ENCODE measurements at regions not wholly inside any gene's neighbourhood (a gene's known extent, or its start where the extent isn't known, plus 50 kb on each side); places are given as distances from the start of the nearest gene placed in this dataset.

DNA sequence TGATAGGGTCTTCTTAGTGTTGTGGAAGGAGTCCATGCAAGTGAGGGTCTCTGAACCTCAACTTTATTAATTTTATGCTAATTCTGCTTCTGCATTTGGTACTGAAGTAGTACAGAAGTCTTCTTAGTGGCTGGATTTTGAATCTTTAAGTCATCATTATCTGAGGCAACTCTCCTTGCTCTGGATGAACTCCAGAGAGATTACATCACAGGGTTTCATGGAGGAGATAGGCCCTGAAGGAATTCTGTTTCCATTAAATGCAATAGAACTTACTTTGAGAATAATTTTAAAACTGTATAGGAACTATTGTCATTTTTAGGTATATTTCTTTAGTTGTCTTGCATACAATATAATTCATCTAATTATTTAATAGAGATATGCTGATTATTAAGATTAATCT is 451.2 kb downstream of the FAT4 start:
- TF ChIP-seq, protein P1, sequence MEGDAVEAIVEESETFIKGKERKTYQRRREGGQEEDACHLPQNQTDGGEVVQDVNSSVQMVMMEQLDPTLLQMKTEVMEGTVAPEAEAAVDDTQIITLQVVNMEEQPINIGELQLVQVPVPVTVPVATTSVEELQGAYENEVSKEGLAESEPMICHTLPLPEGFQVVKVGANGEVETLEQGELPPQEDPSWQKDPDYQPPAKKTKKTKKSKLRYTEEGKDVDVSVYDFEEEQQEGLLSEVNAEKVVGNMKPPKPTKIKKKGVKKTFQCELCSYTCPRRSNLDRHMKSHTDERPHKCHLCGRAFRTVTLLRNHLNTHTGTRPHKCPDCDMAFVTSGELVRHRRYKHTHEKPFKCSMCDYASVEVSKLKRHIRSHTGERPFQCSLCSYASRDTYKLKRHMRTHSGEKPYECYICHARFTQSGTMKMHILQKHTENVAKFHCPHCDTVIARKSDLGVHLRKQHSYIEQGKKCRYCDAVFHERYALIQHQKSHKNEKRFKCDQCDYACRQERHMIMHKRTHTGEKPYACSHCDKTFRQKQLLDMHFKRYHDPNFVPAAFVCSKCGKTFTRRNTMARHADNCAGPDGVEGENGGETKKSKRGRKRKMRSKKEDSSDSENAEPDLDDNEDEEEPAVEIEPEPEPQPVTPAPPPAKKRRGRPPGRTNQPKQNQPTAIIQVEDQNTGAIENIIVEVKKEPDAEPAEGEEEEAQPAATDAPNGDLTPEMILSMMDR (IDR thresholded peaks at IDR 0.05), result no peak
- TF ChIP-seq EP300 (IDR thresholded peaks at IDR 0.05), result no peak

Data from suprapubic skin (tissue), 3 donors.